Fibroblast of lung (primary cell): ENCODE measurements at regions not wholly inside any gene's neighbourhood (a gene's known extent, or its start where the extent isn't known, plus 50 kb on each side); places are given as distances from the start of the nearest gene placed in this dataset.

Experiments
- CTCF ChIP-seq, 2 donors: IDR thresholded peaks in 1 of 2; conservative IDR thresholded peaks in 1 of 2; 1 replicate in 1 of 2; 2 replicates in 1 of 2; pipeline ENCODE4 v1.5.1; 2011 to 2012; ENCODE audit warnings: low read length in 2 of 2, control low read depth in 1 of 2, inconsistent platforms in 1 of 2, low read depth in 1 of 2, mild to moderate bottlenecking in 1 of 2
- EZH2 ChIP-seq: IDR thresholded peaks from 2 replicates; pipeline ENCODE4 v1.5.1; 2012; ENCODE audit warnings: low read length, control low read depth, mild to moderate bottlenecking; ENCODE audit errors: missing control alignments

DNA sequence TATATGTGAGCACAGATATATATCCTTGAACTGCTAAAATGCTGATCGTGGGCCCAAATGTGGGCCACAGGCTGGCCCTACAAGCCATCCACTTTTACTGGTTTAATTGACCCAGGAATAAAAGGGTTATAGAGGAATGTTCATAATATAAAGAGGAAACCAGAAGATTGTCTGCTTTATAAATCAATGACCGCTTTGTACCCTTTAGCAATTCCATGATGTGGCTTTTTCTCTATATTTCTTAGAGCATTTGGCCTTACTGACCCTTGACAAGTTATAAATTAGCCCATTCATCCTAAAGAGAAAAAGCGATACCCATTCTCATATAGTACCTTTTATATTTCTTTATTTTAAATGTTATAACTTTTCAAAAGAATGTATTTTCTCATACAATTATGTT is 87.1 kb upstream of the ITGA4 start:
- TF ChIP-seq CTCF (conservative IDR thresholded peaks at IDR 0.05 in 1 of 2, IDR thresholded peaks at IDR 0.05 in 1 of 2; ENCODE audit: low read depth in 1 of 2, low read length in 2 of 2) (no peak), EZH2 (no peak)
